ENCODE measurements at regions not wholly inside any gene's neighbourhood (a gene's known extent, or its start where the extent isn't known, plus 50 kb on each side); places are given as distances from the start of the nearest gene placed in this dataset.
A peak's percentile ranks its signal among the peaks of the same experiment; 100 is the strongest.
"Not testable (repeated sequence)": the region's sequence is repeated elsewhere in the genome, so short reads cannot be mapped to it uniquely, and the experiment has no call there.

GRCh38 chr2:38484957-38485356, 107.9 kb upstream of the ATL2 start:
- DNase-seq, result no peak

GRCh38 chr2:38483776-38484501, 106.9 kb upstream of the ATL2 start:
- no peak for DNase-seq

GRCh38 chr2:38482710-38483109, 105.6 kb upstream of the ATL2 start:
- DNase-seq, result not testable (repeated sequence)

- DNase-seq, result no peak
Observed at GRCh38 chr2:38480617-38481016, 103.5 kb upstream of the ATL2 start.

- DNase-seq, result no peak
Observed at GRCh38 chr2:38477006-38477405, 99.9 kb upstream of the ATL2 start.

- DNase-seq, result no peak
Observed at GRCh38 chr2:38475567-38475881, 98.5 kb upstream of the ATL2 start.

- DNase-seq, result peak in 1 of 58 donors; percentile 21
Observed at GRCh38 chr2:38474715-38475566, 97.9 kb upstream of the ATL2 start.

- no peak for DNase-seq
Observed at GRCh38 chr2:38474021-38474456, 97.0 kb upstream of the ATL2 start.

GRCh38 chr2:38473333-38474005, 96.4 kb upstream of the ATL2 start:
- no peak for DNase-seq

GRCh38 chr2:38470115-38470514, 93.0 kb upstream of the ATL2 start:
- no peak for DNase-seq

GRCh38 chr2:38467768-38468455, 90.8 kb upstream of the ATL2 start:
- DNase-seq, result no peak

GRCh38 chr2:38466876-38467767, 90.0 kb upstream of the ATL2 start:
- DNase-seq, result no peak

- DNase-seq, result peak in 1 of 58 donors; percentile 2
Observed at GRCh38 chr2:38466409-38466808, 89.3 kb upstream of the ATL2 start.

GRCh38 chr2:38465789-38466127, 88.7 kb upstream of the ATL2 start:
- no peak for DNase-seq

GRCh38 chr2:38464971-38465788, 88.1 kb upstream of the ATL2 start:
- no peak for DNase-seq

- DNase-seq, result no peak
Observed at GRCh38 chr2:38463752-38464151, 86.7 kb upstream of the ATL2 start.

- peak in 15 of 58 donors; percentile 4 to 53 (median 9) for DNase-seq
Observed at GRCh38 chr2:38462121-38462661, 85.1 kb upstream of the ATL2 start.

GRCh38 chr2:38461470-38461869, 84.4 kb upstream of the ATL2 start:
- DNase-seq, result no peak

- DNase-seq, result no peak
Observed at GRCh38 chr2:38460313-38460712, 83.2 kb upstream of the ATL2 start.
